ENCODE measurements at regions not wholly inside any gene's neighbourhood (a gene's known extent, or its start where the extent isn't known, plus 50 kb on each side); places are given as distances from the start of the nearest gene placed in this dataset.

GRCh38 chr3:107260207-107260606 lies 117.0 kb upstream of the CCDC54 start:
- in situ Hi-C loops (cut with HindIII; ENCODE audit: low pct_ligation_motif_present, low sequenced_read_pairs): no loop called here

GRCh38 chr3:107263269-107264021 lies 113.8 kb upstream of the CCDC54 start:
- no peak overlapping the region for H3K27ac ChIP-seq
- DNase-seq: peak; percentile 27
- in situ Hi-C loops (cut with HindIII; ENCODE audit: low pct_ligation_motif_present, low sequenced_read_pairs): no loop called here
- TF ChIP-seq CTCF (IDR thresholded peaks at IDR 0.05; ENCODE audit: low read depth, low read length, missing control alignments): no peak
- H3K36me3 ChIP-seq (replicated peaks): no peaks in the 10 kb centered on the region
- no peak overlapping the region for H3K4me3 ChIP-seq (ENCODE audit: low read depth, low read length)
- H3K27me3 ChIP-seq (replicated peaks): no peaks in the 10 kb centered on the region

More at GRCh38 chr3:107260207-107260606, 117.0 kb upstream of the CCDC54 start:
- Histone ChIP-seq H3K27ac (no peak overlapping the region), H3K36me3 (replicated peaks) (no peaks in the 10 kb centered on the region), H3K4me3 (ENCODE audit: low read depth, low read length) (no peak overlapping the region), H3K27me3 (replicated peaks) (no peaks in the 10 kb centered on the region)
- no peak for TF ChIP-seq CTCF (IDR thresholded peaks at IDR 0.05; ENCODE audit: low read depth, low read length, missing control alignments)
- no peak for DNase-seq

- no peak for TF ChIP-seq CTCF (IDR thresholded peaks at IDR 0.05; ENCODE audit: low read depth, low read length, missing control alignments)
- Histone ChIP-seq H3K27ac (no peak overlapping the region), H3K4me3 (ENCODE audit: low read depth, low read length) (no peak overlapping the region), H3K36me3 (replicated peaks) (no peaks in the 10 kb centered on the region), H3K27me3 (replicated peaks) (no peaks in the 10 kb centered on the region)
- in situ Hi-C loops (cut with HindIII; ENCODE audit: low pct_ligation_motif_present, low sequenced_read_pairs): no loop called here
- DNase-seq: no peak
Measured at GRCh38 chr3:107264888-107265287, 112.4 kb upstream of the CCDC54 start.

GRCh38 chr3:107265526-107265925 lies 111.7 kb upstream of the CCDC54 start:
- no peaks in the 10 kb centered on the region for H3K27me3 ChIP-seq (replicated peaks)
- no peak overlapping the region for H3K27ac ChIP-seq
- no peak for TF ChIP-seq CTCF (IDR thresholded peaks at IDR 0.05; ENCODE audit: low read depth, low read length, missing control alignments)
- H3K36me3 ChIP-seq (replicated peaks): no peaks in the 10 kb centered on the region
- in situ Hi-C loops (cut with HindIII; ENCODE audit: low pct_ligation_motif_present, low sequenced_read_pairs): no loop called here
- no peak overlapping the region for H3K4me3 ChIP-seq (ENCODE audit: low read depth, low read length)
- DNase-seq: no peak

GRCh38 chr3:107268469-107268868 lies 108.8 kb upstream of the CCDC54 start:
- H3K27me3 ChIP-seq (replicated peaks): no peaks in the 10 kb centered on the region
- in situ Hi-C loops (cut with HindIII; ENCODE audit: low pct_ligation_motif_present, low sequenced_read_pairs): no loop called here
- DNase-seq: no peak
- H3K36me3 ChIP-seq (replicated peaks): no peaks in the 10 kb centered on the region
- H3K27ac ChIP-seq: no peak overlapping the region
- H3K4me3 ChIP-seq (ENCODE audit: low read depth, low read length): no peak overlapping the region
- TF ChIP-seq CTCF (IDR thresholded peaks at IDR 0.05; ENCODE audit: low read depth, low read length, missing control alignments): no peak

GRCh38 chr3:107269136-107269535 lies 108.1 kb upstream of the CCDC54 start:
- no peak overlapping the region for H3K27ac ChIP-seq
- in situ Hi-C loops (cut with HindIII; ENCODE audit: low pct_ligation_motif_present, low sequenced_read_pairs): no loop called here
- no peak for TF ChIP-seq CTCF (IDR thresholded peaks at IDR 0.05; ENCODE audit: low read depth, low read length, missing control alignments)
- no peak for DNase-seq
- no peak overlapping the region for H3K4me3 ChIP-seq (ENCODE audit: low read depth, low read length)
- H3K27me3 ChIP-seq (replicated peaks): no peaks in the 10 kb centered on the region
- no peaks in the 10 kb centered on the region for H3K36me3 ChIP-seq (replicated peaks)

Data from brain microvascular endothelial cell (primary cell).